ENCODE measurements at regions not wholly inside any gene's neighbourhood (a gene's known extent, or its start where the extent isn't known, plus 50 kb on each side); places are given as distances from the start of the nearest gene placed in this dataset.

DNA sequence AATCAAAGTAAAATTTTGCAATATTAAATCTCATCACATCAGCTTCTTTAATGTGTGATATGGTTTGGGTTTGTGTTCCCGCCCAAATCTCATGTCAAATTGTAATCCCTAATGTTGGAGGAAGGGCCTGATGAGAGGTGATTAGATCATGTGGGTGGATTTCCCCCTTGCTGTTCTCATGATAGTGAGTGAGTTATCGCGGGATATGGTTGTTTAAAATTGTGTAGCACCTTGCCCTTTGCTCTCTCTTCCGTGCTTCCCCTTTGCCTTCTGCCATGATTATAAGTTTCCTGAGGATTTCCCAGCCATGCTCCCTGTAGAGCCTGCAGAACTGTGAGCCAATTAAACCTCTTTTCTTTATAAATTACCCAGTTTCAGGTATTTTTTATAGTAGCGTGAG lies 131.9 kb downstream of the ZNF326 start:
- WGBS, 3 donors: 71 to 82% (median 77%) methylated on average over 5 of the region's 5 CpGs
- Histone ChIP-seq H3K9me3 (no peaks in the 10 kb centered on the region), H3K4me3 (no peak overlapping the region), H3K4me1 (ENCODE audit: insufficient read depth) (no peaks in the 10 kb centered on the region), H3K27me3 (no peaks in the 10 kb centered on the region), H3K36me3 (no peaks in the 10 kb centered on the region), H3K27ac (no peak overlapping the region)
- no peak for DNase-seq
- intact Hi-C loops (cut with DNase I): no loop called here
- TF ChIP-seq, protein P1, sequence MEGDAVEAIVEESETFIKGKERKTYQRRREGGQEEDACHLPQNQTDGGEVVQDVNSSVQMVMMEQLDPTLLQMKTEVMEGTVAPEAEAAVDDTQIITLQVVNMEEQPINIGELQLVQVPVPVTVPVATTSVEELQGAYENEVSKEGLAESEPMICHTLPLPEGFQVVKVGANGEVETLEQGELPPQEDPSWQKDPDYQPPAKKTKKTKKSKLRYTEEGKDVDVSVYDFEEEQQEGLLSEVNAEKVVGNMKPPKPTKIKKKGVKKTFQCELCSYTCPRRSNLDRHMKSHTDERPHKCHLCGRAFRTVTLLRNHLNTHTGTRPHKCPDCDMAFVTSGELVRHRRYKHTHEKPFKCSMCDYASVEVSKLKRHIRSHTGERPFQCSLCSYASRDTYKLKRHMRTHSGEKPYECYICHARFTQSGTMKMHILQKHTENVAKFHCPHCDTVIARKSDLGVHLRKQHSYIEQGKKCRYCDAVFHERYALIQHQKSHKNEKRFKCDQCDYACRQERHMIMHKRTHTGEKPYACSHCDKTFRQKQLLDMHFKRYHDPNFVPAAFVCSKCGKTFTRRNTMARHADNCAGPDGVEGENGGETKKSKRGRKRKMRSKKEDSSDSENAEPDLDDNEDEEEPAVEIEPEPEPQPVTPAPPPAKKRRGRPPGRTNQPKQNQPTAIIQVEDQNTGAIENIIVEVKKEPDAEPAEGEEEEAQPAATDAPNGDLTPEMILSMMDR (IDR thresholded peaks at IDR 0.05): no peak
- TF ChIP-seq POLR2A (IDR thresholded peaks at IDR 0.05): no peak

DNA sequence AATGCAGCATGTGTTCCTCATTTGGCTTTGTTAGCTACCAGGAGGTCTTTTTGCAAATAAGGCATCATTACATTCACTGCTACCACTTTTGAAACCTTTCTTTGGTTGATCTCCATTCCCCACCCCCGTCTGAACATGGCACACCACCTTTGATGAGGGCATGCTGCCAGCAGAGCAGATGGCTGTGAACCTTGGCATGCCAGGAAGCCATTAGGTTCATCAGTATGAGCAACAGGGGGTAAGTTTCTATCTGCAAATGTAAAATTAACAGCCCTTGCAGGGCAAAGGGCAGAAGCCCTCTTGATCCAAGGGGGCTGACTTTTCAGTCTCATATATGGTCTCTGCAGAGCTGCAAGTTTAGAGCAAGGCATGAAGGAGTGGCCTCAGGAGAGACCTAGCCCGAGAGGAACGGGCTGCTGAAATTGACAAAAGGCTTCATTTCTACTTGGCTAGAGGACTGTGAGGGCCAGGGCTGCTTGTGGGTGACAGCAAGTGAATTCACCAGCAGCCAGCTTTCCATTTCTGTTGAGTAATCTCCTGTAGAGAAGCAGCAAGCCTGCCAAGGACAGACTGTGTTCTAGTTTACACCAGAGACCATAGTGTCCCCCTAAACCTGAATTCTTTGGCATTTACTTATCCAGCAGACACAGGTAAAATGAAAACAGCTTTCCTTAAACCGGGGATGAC lies 127.9 kb downstream of the ZNF326 start:
- H3K27me3 ChIP-seq: no peaks in the 10 kb centered on the region
- DNase-seq: no peak
- no peak overlapping the region for H3K27ac ChIP-seq
- 51 to 61% (median 59%) methylated on average over 4 of the region's 4 CpGs for WGBS, 3 donors
- no peak overlapping the region for H3K4me3 ChIP-seq
- H3K9me3 ChIP-seq: no peaks in the 10 kb centered on the region
- intact Hi-C loops (cut with DNase I): no loop called here
- H3K36me3 ChIP-seq: no peaks in the 10 kb centered on the region
- H3K4me1 ChIP-seq (ENCODE audit: insufficient read depth): no peaks in the 10 kb centered on the region
- TF ChIP-seq EP300 (IDR thresholded peaks at IDR 0.05) (no peak), POLR2A (IDR thresholded peaks at IDR 0.05) (no peak)
- TF ChIP-seq, protein P1 (IDR thresholded peaks at IDR 0.05): no peak

DNA sequence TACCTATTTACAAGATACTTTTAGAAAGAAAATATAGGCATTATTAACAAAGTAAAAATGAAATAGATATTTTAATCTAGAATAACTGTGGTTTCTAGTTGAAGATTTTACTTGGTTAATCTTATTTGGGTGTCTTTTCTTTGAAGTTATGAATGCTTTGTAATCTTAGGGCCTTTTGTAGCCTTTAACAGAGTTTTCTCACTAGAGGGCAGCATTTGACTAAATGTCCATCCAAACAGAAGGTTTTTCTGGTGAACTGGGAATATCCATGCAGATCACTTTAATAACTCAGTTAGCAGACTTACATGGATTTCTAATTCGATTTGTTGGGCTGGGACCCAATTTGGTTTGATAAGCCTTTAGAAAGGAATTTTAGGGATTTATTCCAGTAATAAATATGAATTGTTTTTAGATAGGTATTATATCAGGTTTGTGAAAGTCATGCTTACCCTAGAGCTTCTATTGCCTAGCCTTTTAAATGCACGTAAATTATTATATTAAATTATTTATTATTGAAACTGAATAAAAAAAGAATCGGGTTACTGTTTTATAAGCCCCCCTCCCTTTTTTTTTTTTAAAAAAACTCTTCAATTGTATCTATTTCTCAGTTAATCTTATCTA lies 119.7 kb downstream of the ZNF326 start:
- no peak overlapping the region for H3K27ac ChIP-seq
- no peaks in the 10 kb centered on the region for H3K4me1 ChIP-seq (ENCODE audit: insufficient read depth)
- intact Hi-C loops (cut with DNase I): no loop called here
- no peaks in the 10 kb centered on the region for H3K27me3 ChIP-seq
- H3K4me3 ChIP-seq: no peak overlapping the region
- TF ChIP-seq, protein P1 (IDR thresholded peaks at IDR 0.05): no peak
- TF ChIP-seq EP300 (IDR thresholded peaks at IDR 0.05) (no peak), POLR2A (IDR thresholded peaks at IDR 0.05) (no peak)
- no peaks in the 10 kb centered on the region for H3K9me3 ChIP-seq
- no peaks in the 10 kb centered on the region for H3K36me3 ChIP-seq
- WGBS, 3 donors: 14 to 21% (median 16%) methylated on average over 3 of the region's 3 CpGs
- DNase-seq: no peak

DNA sequence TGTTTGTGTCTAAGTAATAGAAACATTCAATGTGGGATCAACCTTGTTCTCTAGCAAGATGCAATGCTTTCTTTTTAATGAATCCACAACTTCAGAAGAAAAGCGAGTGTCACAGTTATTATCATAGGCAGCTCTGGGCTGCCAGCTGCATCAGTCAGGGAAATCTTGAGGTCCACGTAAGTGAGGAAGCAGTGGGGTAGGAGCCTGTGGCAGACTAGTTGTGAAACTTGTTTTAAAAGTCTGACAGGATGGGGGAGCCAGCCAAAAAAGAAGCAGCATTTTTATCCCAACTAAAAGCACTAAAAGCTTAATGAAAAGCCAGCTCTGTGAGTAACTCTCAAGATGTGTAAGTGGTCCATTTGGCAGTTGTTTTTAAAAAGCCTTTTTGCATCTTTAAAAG lies 113.1 kb downstream of the ZNF326 start:
- no peak overlapping the region for H3K4me3 ChIP-seq
- DNase-seq: no peak
- no peaks in the 10 kb centered on the region for H3K9me3 ChIP-seq
- no peaks in the 10 kb centered on the region for H3K27me3 ChIP-seq
- 35 to 42% (median 36%) methylated on average over 2 of the region's 2 CpGs for WGBS, 3 donors
- H3K27ac ChIP-seq: no peak overlapping the region
- H3K4me1 ChIP-seq (ENCODE audit: insufficient read depth): no peaks in the 10 kb centered on the region
- TF ChIP-seq, protein P1 (IDR thresholded peaks at IDR 0.05): no peak
- TF ChIP-seq EP300 (IDR thresholded peaks at IDR 0.05): no peak
- TF ChIP-seq POLR2A (IDR thresholded peaks at IDR 0.05): no peak
- H3K36me3 ChIP-seq: no peaks in the 10 kb centered on the region
- intact Hi-C loops (cut with DNase I): no loop called here

Data from ovary (tissue), 7 donors.